Heart left ventricle (tissue), 13 donors: ENCODE measurements at regions not wholly inside any gene's neighbourhood (a gene's known extent, or its start where the extent isn't known, plus 50 kb on each side); places are given as distances from the start of the nearest gene placed in this dataset.

Experiments used
- POLR2A ChIP-seq, 2 donors: fragments of 450-650 bp; IDR thresholded peaks; one replicate each; pipeline ENCODE4 v1.6.1; 2017; ENCODE audit warnings: antibody characterized with exemption in 2 of 2, mild to moderate bottlenecking in 2 of 2, moderate library complexity in 2 of 2
- TF ChIP-seq, protein P1 (sequence below), 12 donors: fragments of 200-600 bp; sonication (generic) in 4 of 12; IDR thresholded peaks; one replicate each; pipeline versions ENCODE4 v1.5.0 to v1.8.0; 2018 to 2022; ENCODE audit warnings: antibody characterized with exemption in 12 of 12, mild to moderate bottlenecking in 5 of 12
- donor health status: ischemic (EF 13 %, LVEDD 7.1; RV severe dilation, severe dysfunction).
- donor health status: DM: no; HTN: yes; CAD: no.
- donor health status: DM: no; HTN: no; CAD: no.
- donor health status: ischemic (EF 25% LVEDD 6.9; RV normal size, moderate dysfunction).
- donor health status: ischemic (EF 25% LVEDD 5.7; RV mildly dilated, moderate dysfunction).
- donor health status: ischemic (EF 35%, LVEDD 5.7; RV mildly dilated, moderate dysfunction).
- donor health status: nonischemic (EF 11% LVEDD 7.7; RV severe dilation, severe dysfunction).
- donor health status: DM: yes; HTN: yes; CAD: no.
- donor health status: PGD.
- donor health status: ischemic (EF 29% LVEDD 5.4; RV normal size, mild dysfunction).
- donor health status: nonischemic (EF 23%, LVEDD 6.1; RV moderate dilation, normal function).

DNA sequence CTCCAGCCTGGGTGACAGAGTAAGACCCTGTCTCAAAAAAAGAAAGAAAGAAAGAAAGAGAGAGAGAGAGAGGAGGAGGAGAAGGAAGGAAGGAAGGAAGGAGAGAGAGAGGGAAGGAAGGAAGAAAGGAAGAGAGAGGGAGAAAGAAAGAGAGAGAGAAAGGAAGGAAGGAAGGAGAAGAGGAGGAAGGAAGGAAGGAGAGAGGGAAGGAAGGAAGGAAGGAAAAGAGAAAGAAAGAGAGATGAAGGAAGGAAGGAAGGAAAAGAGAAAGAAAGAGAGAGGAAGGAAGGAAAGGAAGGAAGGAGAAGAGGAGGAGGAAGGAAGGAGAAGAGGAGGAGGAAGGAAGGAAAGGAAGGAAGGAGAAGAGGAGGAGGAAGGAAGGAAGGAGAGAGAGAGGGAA is 82.2 kb upstream of the ATP1B1 start:
- TF ChIP-seq, protein P1, sequence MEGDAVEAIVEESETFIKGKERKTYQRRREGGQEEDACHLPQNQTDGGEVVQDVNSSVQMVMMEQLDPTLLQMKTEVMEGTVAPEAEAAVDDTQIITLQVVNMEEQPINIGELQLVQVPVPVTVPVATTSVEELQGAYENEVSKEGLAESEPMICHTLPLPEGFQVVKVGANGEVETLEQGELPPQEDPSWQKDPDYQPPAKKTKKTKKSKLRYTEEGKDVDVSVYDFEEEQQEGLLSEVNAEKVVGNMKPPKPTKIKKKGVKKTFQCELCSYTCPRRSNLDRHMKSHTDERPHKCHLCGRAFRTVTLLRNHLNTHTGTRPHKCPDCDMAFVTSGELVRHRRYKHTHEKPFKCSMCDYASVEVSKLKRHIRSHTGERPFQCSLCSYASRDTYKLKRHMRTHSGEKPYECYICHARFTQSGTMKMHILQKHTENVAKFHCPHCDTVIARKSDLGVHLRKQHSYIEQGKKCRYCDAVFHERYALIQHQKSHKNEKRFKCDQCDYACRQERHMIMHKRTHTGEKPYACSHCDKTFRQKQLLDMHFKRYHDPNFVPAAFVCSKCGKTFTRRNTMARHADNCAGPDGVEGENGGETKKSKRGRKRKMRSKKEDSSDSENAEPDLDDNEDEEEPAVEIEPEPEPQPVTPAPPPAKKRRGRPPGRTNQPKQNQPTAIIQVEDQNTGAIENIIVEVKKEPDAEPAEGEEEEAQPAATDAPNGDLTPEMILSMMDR (IDR thresholded peaks at IDR 0.05) = no peak
- no peak for TF ChIP-seq POLR2A (IDR thresholded peaks at IDR 0.05)
